Omental fat pad (tissue), 3 donors: ENCODE measurements at regions not wholly inside any gene's neighbourhood (a gene's known extent, or its start where the extent isn't known, plus 50 kb on each side); places are given as distances from the start of the nearest gene placed in this dataset.
"Not testable (repeated sequence)": the region's sequence is repeated elsewhere in the genome, so short reads cannot be mapped to it uniquely, and the experiment has no call there.

Experiments used
- ATAC-seq: fragments of 150-250 bp; one replicate; pipeline ENCODE4 v1.9.1; 2016; ENCODE audit warnings: mild to moderate bottlenecking, moderate library complexity; ENCODE audit not compliant: low FRiP score
- DNase-seq: peaks from one replicate; pipeline ENCODE4 v3.0.0-alpha.2; 2019; ENCODE audit warnings: low spot score
- TF ChIP-seq, protein P1 (sequence below), 3 donors: fragments of 450-650 bp; IDR thresholded peaks; one replicate each; pipeline ENCODE4 v1.5.1; 2016 to 2017; ENCODE audit warnings: antibody characterized with exemption in 3 of 3, mild to moderate bottlenecking in 3 of 3, moderate library complexity in 2 of 3

DNA sequence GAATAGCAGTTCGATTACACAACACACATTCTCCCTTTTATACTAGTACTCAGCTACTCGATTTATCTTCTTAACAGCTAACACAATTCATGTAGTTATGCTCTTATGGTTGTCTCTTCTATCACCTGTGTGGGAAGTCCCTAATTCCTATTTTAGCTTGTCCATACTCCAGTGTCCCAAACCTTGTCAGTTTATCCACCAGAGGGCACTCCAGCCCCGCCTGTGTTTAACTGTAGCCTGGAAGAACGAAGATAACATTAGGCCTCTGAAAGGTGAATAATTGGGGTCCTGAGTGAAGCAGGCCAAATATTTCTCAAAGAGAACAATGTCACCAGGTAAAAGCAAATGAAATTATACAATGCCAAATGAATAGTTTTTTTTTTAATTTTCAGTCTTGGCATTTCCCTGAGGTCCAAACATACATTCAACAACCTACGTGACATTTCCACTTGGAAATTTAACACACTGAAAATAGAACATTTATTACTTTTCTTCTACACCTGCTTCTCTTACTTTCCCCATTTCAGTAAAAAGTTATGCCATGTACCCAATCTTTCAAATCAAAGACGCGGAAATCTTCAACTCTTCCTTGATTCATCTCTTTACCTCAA lies 560.7 kb downstream of the HTR1A start:
- TF ChIP-seq, protein P1, sequence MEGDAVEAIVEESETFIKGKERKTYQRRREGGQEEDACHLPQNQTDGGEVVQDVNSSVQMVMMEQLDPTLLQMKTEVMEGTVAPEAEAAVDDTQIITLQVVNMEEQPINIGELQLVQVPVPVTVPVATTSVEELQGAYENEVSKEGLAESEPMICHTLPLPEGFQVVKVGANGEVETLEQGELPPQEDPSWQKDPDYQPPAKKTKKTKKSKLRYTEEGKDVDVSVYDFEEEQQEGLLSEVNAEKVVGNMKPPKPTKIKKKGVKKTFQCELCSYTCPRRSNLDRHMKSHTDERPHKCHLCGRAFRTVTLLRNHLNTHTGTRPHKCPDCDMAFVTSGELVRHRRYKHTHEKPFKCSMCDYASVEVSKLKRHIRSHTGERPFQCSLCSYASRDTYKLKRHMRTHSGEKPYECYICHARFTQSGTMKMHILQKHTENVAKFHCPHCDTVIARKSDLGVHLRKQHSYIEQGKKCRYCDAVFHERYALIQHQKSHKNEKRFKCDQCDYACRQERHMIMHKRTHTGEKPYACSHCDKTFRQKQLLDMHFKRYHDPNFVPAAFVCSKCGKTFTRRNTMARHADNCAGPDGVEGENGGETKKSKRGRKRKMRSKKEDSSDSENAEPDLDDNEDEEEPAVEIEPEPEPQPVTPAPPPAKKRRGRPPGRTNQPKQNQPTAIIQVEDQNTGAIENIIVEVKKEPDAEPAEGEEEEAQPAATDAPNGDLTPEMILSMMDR (IDR thresholded peaks at IDR 0.05) = no peak
- DNase-seq (no peak), ATAC-seq (no peak)

DNA sequence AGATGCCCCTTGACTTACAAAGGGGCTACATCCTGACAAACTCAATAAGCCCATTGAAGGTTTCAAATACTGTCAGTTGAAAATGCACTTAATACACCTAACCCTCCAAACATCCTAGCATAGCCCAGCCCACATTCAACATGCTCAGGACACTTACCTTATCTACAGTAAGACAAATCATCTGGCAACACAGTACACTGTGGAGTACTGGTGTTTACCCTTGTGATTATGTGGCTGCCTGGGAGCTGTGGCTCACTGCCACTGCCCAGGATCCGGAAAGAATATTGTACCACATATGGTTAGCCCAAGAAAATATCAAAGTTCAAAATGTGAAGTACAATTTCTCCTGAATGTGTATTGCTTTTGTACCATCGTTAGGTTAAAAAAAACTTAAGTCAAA lies 562.2 kb downstream of the HTR1A start:
- ATAC-seq (no peak), DNase-seq (no peak)
- TF ChIP-seq, protein P1 (IDR thresholded peaks at IDR 0.05) = no peak

DNA sequence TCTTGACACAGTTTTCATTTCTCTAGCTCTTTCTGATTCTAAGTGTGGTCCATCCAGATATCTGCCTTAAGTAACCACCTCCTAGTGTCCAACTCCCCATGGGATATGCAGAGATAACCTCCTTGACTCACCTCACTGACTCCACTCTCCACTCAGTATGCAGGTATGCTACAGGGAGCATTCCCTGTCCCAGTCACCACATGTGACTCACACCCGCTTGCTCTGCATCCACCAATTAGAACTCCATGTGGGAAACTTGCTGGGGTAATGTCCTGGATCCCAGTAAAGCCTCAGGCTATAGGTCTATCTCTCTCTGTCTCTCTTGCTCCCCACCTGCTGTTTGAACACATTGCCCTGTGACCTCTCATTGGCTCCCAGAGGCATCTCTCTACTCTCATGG lies 563.9 kb downstream of the HTR1A start:
- no peak for ATAC-seq
- no peak for DNase-seq
- TF ChIP-seq, protein P1 (IDR thresholded peaks at IDR 0.05) = no peak

DNA sequence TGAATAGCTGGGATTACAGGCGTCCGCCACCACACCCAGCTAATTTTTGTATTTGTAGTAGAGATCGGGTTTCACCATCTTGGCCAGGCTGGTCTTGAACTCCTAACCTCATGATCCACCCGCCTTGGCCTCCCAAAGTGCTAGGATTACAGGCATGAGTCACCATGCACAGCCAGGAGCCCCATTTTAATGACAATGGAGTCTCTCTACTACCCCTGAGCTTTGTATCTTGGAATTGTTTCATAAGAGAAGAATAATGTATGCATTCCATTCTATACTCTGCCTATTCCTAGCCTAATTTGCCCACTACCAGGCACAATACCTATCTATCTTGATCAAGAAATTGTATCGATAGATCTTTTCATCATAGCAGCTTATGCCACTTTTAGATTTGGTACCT lies 574.1 kb downstream of the HTR1A start:
- DNase-seq, ATAC-seq: not testable (repeated sequence)

DNA sequence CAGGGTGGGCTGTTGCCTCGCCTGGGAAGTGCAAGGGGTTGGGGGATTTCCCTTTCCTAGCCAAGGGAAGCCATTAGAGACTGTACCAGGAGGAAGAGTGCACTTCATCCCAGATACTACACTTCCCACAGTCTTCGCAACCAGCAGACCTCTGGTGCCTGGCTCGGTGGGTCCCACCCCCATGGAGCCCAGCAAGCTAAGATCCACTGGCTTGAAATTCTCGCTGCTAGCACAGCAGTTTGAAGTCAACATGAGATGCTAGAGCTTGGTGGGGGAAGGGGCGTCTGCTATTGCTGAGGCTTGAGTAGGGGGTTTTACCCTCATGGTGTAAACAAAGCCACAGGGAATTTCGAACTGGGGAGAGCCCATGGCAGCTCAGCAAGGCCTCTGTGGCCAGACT lies 586.4 kb downstream of the HTR1A start:
- ATAC-seq (no peak), DNase-seq (no peak)
- TF ChIP-seq, protein P1 (IDR thresholded peaks at IDR 0.05) = no peak

DNA sequence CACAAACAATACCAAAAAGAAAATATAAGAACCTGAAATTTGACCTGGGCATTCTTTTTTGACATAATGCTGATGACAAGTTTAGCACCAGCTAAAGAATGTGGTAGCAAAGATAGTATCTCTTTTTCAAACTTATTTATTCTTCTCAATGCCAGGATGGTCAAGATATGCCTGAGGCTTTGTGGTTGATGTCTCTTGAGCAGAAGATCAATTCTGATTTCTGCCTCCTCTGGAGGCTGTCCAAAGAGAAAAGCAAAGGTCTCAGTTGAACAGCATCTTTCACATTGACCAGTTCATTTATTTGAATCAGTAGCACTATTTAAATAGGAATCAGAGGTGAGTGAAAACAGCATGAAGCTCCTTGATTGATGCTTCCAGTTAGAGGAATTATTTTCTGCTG lies 588.2 kb downstream of the HTR1A start:
- TF ChIP-seq, protein P1 (IDR thresholded peaks at IDR 0.05) = no peak
- ATAC-seq = no peak

DNA sequence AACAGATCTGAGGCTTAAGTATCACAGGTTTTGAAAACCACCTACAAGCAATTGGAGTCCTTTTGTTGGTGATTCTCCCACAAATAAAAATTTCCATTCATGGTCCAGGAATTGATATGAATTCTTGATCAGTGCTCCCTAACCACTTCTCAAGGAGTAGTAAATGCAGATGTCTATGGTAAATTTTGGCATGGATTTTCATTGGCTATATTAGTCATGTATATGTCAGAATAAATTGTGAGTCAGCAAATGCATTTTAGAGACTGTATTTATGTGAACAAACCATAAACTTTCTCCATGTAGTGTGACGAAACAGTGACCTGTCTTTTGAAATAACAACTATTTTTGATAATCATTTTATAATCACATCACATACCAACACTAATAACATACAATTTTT lies 611.1 kb downstream of the HTR1A start:
- TF ChIP-seq, protein P1 (IDR thresholded peaks at IDR 0.05) = no peak
- DNase-seq (no peak), ATAC-seq (no peak)

More for the DNA sequence above, 588.2 kb downstream of the HTR1A start:
- DNase-seq = no peak
